LNCaP clone FGC (cell line): ENCODE measurements at regions not wholly inside any gene's neighbourhood (a gene's known extent, or its start where the extent isn't known, plus 50 kb on each side); places are given as distances from the start of the nearest gene placed in this dataset.

Source experiments
- DNase-seq: peaks from one replicate; pipeline ENCODE4 v3.0.0-alpha.2; 2011; ENCODE audit warnings: low read depth
- H3K4me3 ChIP-seq: 2 replicates; pipeline ENCODE4 v1.5.1; 2011; ENCODE audit warnings: mild to moderate bottlenecking, low read depth, low read length, control low read depth
- CTCF ChIP-seq: IDR thresholded peaks from 2 replicates; pipeline ENCODE4 v1.5.1; 2012; ENCODE audit warnings: mild to moderate bottlenecking; ENCODE audit not compliant: control insufficient read depth, insufficient read depth; ENCODE audit errors: extremely low read depth

GRCh38 chr5:74099538-74100267, 473.7 kb downstream of the ARHGEF28 start:
- H3K4me3 ChIP-seq = no peak overlapping the region
- DNase-seq = no peak
- TF ChIP-seq CTCF = no peak

GRCh38 chr5:74098941-74099340, 472.9 kb downstream of the ARHGEF28 start:
- no peak for TF ChIP-seq CTCF

GRCh38 chr5:74098456-74098855, 472.5 kb downstream of the ARHGEF28 start:
- H3K4me3 ChIP-seq = no peak overlapping the region
- no peak for DNase-seq
- no peak for TF ChIP-seq CTCF

More at GRCh38 chr5:74098941-74099340, 472.9 kb downstream of the ARHGEF28 start:
- no peak for DNase-seq
- no peak overlapping the region for H3K4me3 ChIP-seq

GRCh38 chr5:74096325-74096724, 470.3 kb downstream of the ARHGEF28 start:
- no peak for TF ChIP-seq CTCF
- DNase-seq = no peak
- no peak overlapping the region for H3K4me3 ChIP-seq

- DNase-seq = no peak
- no peak for TF ChIP-seq CTCF
Measured at GRCh38 chr5:74095871-74096270, 469.9 kb downstream of the ARHGEF28 start.

GRCh38 chr5:74094782-74095108, 468.7 kb downstream of the ARHGEF28 start:
- no peak overlapping the region for H3K4me3 ChIP-seq
- TF ChIP-seq CTCF = no peak
- no peak for DNase-seq

More at GRCh38 chr5:74095871-74096270, 469.9 kb downstream of the ARHGEF28 start:
- no peak overlapping the region for H3K4me3 ChIP-seq

GRCh38 chr5:74094096-74094781, 468.2 kb downstream of the ARHGEF28 start:
- DNase-seq = no peak
- no peak for TF ChIP-seq CTCF
- no peak overlapping the region for H3K4me3 ChIP-seq
